ENCODE measurements at regions not wholly inside any gene's neighbourhood (a gene's known extent, or its start where the extent isn't known, plus 50 kb on each side); places are given as distances from the start of the nearest gene placed in this dataset.

- no peak overlapping the region for H3K4me3 ChIP-seq
- no peak for DNase-seq
- no peaks in the 10 kb centered on the region for H3K4me1 ChIP-seq
- H3K36me3 ChIP-seq: no peaks in the 10 kb centered on the region
- no peaks in the 10 kb centered on the region for H3K9me3 ChIP-seq
- no peak overlapping the region for H3K27ac ChIP-seq
- TF ChIP-seq CTCF (IDR thresholded peaks at IDR 0.05): no peak
- no peak for TF ChIP-seq POLR2A (IDR thresholded peaks at IDR 0.05)
- H3K27me3 ChIP-seq: no peaks in the 10 kb centered on the region
Measured at GRCh38 chr2:64760128-64760527, 106.4 kb upstream of the SERTAD2 start.

- no peak for DNase-seq
- Histone ChIP-seq H3K4me1 (no peaks in the 10 kb centered on the region), H3K4me3 (no peak overlapping the region), H3K9me3 (no peaks in the 10 kb centered on the region), H3K36me3 (no peaks in the 10 kb centered on the region), H3K27ac (no peak overlapping the region), H3K27me3 (no peaks in the 10 kb centered on the region)
- TF ChIP-seq CTCF (IDR thresholded peaks at IDR 0.05) (no peak), POLR2A (IDR thresholded peaks at IDR 0.05) (no peak)
Measured at GRCh38 chr2:64762301-64762997, 108.7 kb upstream of the SERTAD2 start.

- Histone ChIP-seq H3K27me3 (no peaks in the 10 kb centered on the region), H3K4me1 (no peaks in the 10 kb centered on the region), H3K27ac (no peak overlapping the region), H3K9me3 (no peaks in the 10 kb centered on the region), H3K36me3 (no peaks in the 10 kb centered on the region), H3K4me3 (no peak overlapping the region)
- TF ChIP-seq POLR2A (IDR thresholded peaks at IDR 0.05) (no peak), CTCF (IDR thresholded peaks at IDR 0.05) (no peak)
- DNase-seq: no peak
Measured at GRCh38 chr2:64763126-64763525, 109.4 kb upstream of the SERTAD2 start.

- Histone ChIP-seq H3K36me3 (no peaks in the 10 kb centered on the region), H3K4me1 (peaks cover 0 to 13% (median 0%) of the 10 kb centered on the region in 4 donors), H3K27me3 (no peaks in the 10 kb centered on the region), H3K9me3 (no peaks in the 10 kb centered on the region), H3K4me3 (no peak overlapping the region), H3K27ac (no peak overlapping the region)
- TF ChIP-seq CTCF (IDR thresholded peaks at IDR 0.05) (no peak), POLR2A (IDR thresholded peaks at IDR 0.05) (no peak)
- no peak for DNase-seq
Measured at GRCh38 chr2:64765160-64765805, 111.6 kb upstream of the SERTAD2 start.

DNA sequence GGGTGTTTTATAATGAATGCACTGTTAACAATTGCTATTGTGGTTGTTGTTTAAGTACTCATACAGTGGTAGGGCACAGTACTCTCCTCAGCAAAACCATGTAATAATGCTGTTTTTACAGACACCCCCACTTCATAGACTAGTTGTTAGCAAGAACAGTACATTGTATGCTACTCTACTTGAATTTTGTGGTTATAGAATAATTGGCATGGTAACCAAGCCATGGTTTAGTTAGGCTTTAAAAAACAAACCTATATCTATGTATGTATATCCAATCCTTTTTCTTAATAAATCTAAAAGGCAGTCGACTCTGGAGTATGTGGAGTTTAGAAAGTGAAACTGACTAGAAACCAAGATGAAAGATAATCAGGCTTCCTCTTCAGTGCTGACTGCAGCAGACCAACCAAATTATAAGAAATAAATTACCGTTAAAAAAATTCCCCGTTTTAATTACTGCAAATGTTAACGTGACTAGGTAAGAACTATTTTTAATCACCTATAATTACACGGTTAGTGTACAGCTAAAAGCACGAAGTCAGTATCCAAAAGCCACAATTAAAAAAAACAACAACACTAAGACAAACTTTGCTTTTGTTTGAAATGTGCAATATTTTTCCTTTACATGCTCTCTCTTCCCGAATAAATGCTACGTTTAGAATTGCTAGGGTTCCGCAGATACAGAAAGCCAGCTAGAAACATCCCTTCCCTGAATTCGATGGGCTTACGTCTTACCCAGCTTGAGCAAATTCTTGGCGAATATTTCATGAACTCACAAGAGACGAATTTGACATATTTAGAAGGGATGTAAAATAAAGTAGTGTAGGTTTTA, 113.3 kb upstream of the SERTAD2 start:
- Histone ChIP-seq H3K9me3 (no peaks in the 10 kb centered on the region), H3K36me3 (no peaks in the 10 kb centered on the region), H3K4me1 (peaks cover 0 to 13% (median 0%) of the 10 kb centered on the region in 4 donors), H3K27me3 (no peaks in the 10 kb centered on the region), H3K4me3 (peak overlapping the region; percentile 64 to 74 (median 68)), H3K27ac (peak overlapping the region; percentile 91 to 96 (median 94))
- DNase-seq: no peak
- TF ChIP-seq CTCF (IDR thresholded peaks at IDR 0.05): no peak
- TF ChIP-seq POLR2A (IDR thresholded peaks at IDR 0.05): no peak
